WTC11 (cell line): ENCODE measurements at regions not wholly inside any gene's neighbourhood (a gene's known extent, or its start where the extent isn't known, plus 50 kb on each side); places are given as distances from the start of the nearest gene placed in this dataset.

ENCODE experiments used
- ATAC-seq: fragments of 200-7000 bp; cut with Tn5 transposase; 2 replicates; pipeline ENCODE4 v1.10.0; 2021; ENCODE audit warnings: mild to moderate bottlenecking, moderate library complexity
- CTCF ChIA-PET: fragments of 300-600 bp; sonication (Branson Sonifier 250); formaldehyde crosslinking; loops from one replicate; lab custom pipeline; 2021; ENCODE audit warnings: antibody characterized with exemption; lab: Charles Lee
- POLR2A ChIA-PET: fragments of 350-600 bp; sonication (Branson Sonifier 250); formaldehyde crosslinking; loops from one replicate; lab custom pipeline; 2021; ENCODE audit warnings: antibody characterized with exemption; lab: Charles Lee
- DNase-seq: peaks from one replicate; pipeline ENCODE4 v3.0.0; 2021; ENCODE audit warnings: low spot score
- H3K27ac Mint-ChIP-seq: 2 replicates; pipeline ENCODE4 v1.8.0; 2021; ENCODE audit warnings: mixed read lengths
- H3K27me3 Mint-ChIP-seq: 2 replicates; pipeline ENCODE4 v1.8.0; 2021; ENCODE audit warnings: low read depth, mild to moderate bottlenecking, moderate library complexity, mixed read lengths
- H3K36me3 Mint-ChIP-seq: 2 replicates; pipeline ENCODE4 v1.8.0; 2021; ENCODE audit warnings: mixed read lengths
- H3K4me1 Mint-ChIP-seq: 2 replicates; pipeline ENCODE4 v1.8.0; 2022; ENCODE audit warnings: mixed read lengths
- H3K4me3 Mint-ChIP-seq: 2 replicates; pipeline ENCODE4 v1.8.0; 2021; ENCODE audit warnings: mild to moderate bottlenecking, moderate library complexity, mixed read lengths
- H3K9me3 Mint-ChIP-seq: 2 replicates; pipeline ENCODE4 v1.8.0; 2021; ENCODE audit warnings: mixed read lengths
- AR ChIP-seq: fragments of 250-450 bp; sonication (Bioruptor Pico); IDR thresholded peaks from 2 replicates; pipeline ENCODE4 v1.9.0; 2021; ENCODE audit warnings: mild to moderate bottlenecking
- CREM ChIP-seq: sonication (generic); formaldehyde crosslinking; IDR thresholded peaks from 2 replicates; pipeline ENCODE4 v1.8.1; 2022; ENCODE audit warnings: mild to moderate bottlenecking, missing genetic modification reagents, moderate library complexity
- E2F5 ChIP-seq: sonication (generic); formaldehyde crosslinking; IDR thresholded peaks from 2 replicates; pipeline ENCODE4 v1.8.1; 2022; ENCODE audit warnings: mild to moderate bottlenecking, moderate library complexity, missing genetic modification reagents
- FOXP1 ChIP-seq: sonication (generic); formaldehyde crosslinking; IDR thresholded peaks from 2 replicates; pipeline ENCODE4 v1.8.0; 2022; ENCODE audit warnings: missing genetic modification reagents, mild to moderate bottlenecking, moderate library complexity, borderline replicate concordance
- GABPB1 ChIP-seq: sonication (generic); formaldehyde crosslinking; IDR thresholded peaks from 2 replicates; pipeline ENCODE4 v1.8.1; 2023; ENCODE audit warnings: mild to moderate bottlenecking, missing genetic modification reagents
- IRF1 ChIP-seq: sonication (generic); formaldehyde crosslinking; IDR thresholded peaks from 2 replicates; pipeline ENCODE4 v1.8.0; 2023; ENCODE audit warnings: missing genetic modification reagents
- IRF2 ChIP-seq: sonication (generic); formaldehyde crosslinking; IDR thresholded peaks from 2 replicates; pipeline ENCODE4 v1.8.0; 2022; ENCODE audit warnings: low read depth, missing genetic modification reagents, borderline replicate concordance
- NFYB ChIP-seq: sonication (generic); formaldehyde crosslinking; conservative IDR thresholded peaks from 2 replicates; pipeline ENCODE4 v1.8.0; 2022; ENCODE audit warnings: low read depth, missing genetic modification reagents
- NR2C2 ChIP-seq: sonication (generic); formaldehyde crosslinking; IDR thresholded peaks from 2 replicates; pipeline ENCODE4 v1.8.0; 2022; ENCODE audit warnings: mild to moderate bottlenecking, missing genetic modification reagents
- OVOL2 ChIP-seq: fragments of 250-450 bp; sonication (Bioruptor Pico); IDR thresholded peaks from 2 replicates; pipeline ENCODE4 v1.9.0; 2021; ENCODE audit warnings: mild to moderate bottlenecking, borderline replicate concordance
- PRDM15 ChIP-seq: sonication (generic); formaldehyde crosslinking; IDR thresholded peaks from 2 replicates; pipeline ENCODE4 v1.8.0; 2022; ENCODE audit warnings: missing genetic modification reagents
- PREB ChIP-seq: sonication (generic); formaldehyde crosslinking; IDR thresholded peaks from 2 replicates; pipeline ENCODE4 v1.8.1; 2022; ENCODE audit warnings: mild to moderate bottlenecking, missing genetic modification reagents, moderate library complexity, borderline replicate concordance
- SMAD3 ChIP-seq: sonication (generic); formaldehyde crosslinking; IDR thresholded peaks from 2 replicates; pipeline ENCODE4 v1.8.0; 2022; ENCODE audit warnings: missing genetic modification reagents, mild to moderate bottlenecking, borderline replicate concordance
- STAT6 ChIP-seq: sonication (generic); formaldehyde crosslinking; conservative IDR thresholded peaks from 2 replicates; pipeline ENCODE4 v1.8.1; 2023; ENCODE audit warnings: mild to moderate bottlenecking, low read depth, missing genetic modification reagents, moderate library complexity
- TEAD1 ChIP-seq: sonication (generic); formaldehyde crosslinking; IDR thresholded peaks from 2 replicates; pipeline ENCODE4 v1.8.0; 2022; ENCODE audit warnings: mild to moderate bottlenecking, missing genetic modification reagents
- ZBTB43 ChIP-seq: sonication (generic); formaldehyde crosslinking; IDR thresholded peaks from 2 replicates; pipeline ENCODE4 v1.8.1; 2023; ENCODE audit warnings: mild to moderate bottlenecking, missing genetic modification reagents
- ZSCAN18 ChIP-seq: fragments of 250-450 bp; sonication (Bioruptor Pico); IDR thresholded peaks from 2 replicates; pipeline ENCODE4 v2.1.2; 2022; ENCODE audit warnings: mild to moderate bottlenecking, moderate library complexity

- TF ChIP-seq AR (no peak), NR2C2 (CRISPR knock-in tag) (no peak), SMAD3 (CRISPR knock-in tag) (no peak), ZSCAN18 (no peak)
Measured at GRCh38 chr20:56865055-56865454, 235.9 kb downstream of the TFAP2C start (continued).

- H3K27ac Mint-ChIP-seq = no peak overlapping the region
- H3K27me3 Mint-ChIP-seq = no peaks in the 10 kb centered on the region
- ATAC-seq (peak; percentile 70), DNase-seq (no peak)
- H3K4me1 Mint-ChIP-seq = peaks cover 12% of the 10 kb centered on the region
- 0 out of 2 replicates have a peak, but pooled peaks cover 3% of the 10 kb centered on the region for H3K9me3 Mint-ChIP-seq
- ChIA-PET CTCF (interaction anchor here (0.7 to 1.7 kb wide), 6 partner anchors 10 to 431 kb away, joined by 3 to 12 read pairs (median 4); no protein-coding TSS in a partner anchor), POLR2A (no interaction called here)
- no peak overlapping the region for H3K4me3 Mint-ChIP-seq
- no peaks in the 10 kb centered on the region for H3K36me3 Mint-ChIP-seq
- no peak for TF ChIP-seq PRDM15
- no peak for TF ChIP-seq TEAD1 (CRISPR knock-in tag)
- no peak for TF ChIP-seq ZSCAN18
- TF ChIP-seq FOXP1 (CRISPR knock-in tag) = no peak
- no peak for TF ChIP-seq E2F5 (CRISPR knock-in tag)
- no peak for TF ChIP-seq IRF1 (CRISPR knock-in tag)
- no peak for TF ChIP-seq ZBTB43
- no peak for TF ChIP-seq OVOL2 (CRISPR knock-in tag)
- TF ChIP-seq CREM = no peak
- no peak for TF ChIP-seq NFYB
- no peak for TF ChIP-seq IRF2
- no peak for TF ChIP-seq STAT6
- TF ChIP-seq GABPB1 = no peak
- TF ChIP-seq PREB (CRISPR knock-in tag) = no peak
Measured at GRCh38 chr20:56867128-56867527, 238.0 kb downstream of the TFAP2C start.
